HEK293T (cell line): ENCODE measurements at regions not wholly inside any gene's neighbourhood (a gene's known extent, or its start where the extent isn't known, plus 50 kb on each side); places are given as distances from the start of the nearest gene placed in this dataset.

Experiments
- CTCF ChIA-PET: fragments of 350-600 bp; formaldehyde crosslinking; extraction: SDS; loops from one replicate; lab custom pipeline; 2021; ENCODE audit warnings: antibody characterized with exemption, inconsistent platforms; lab: Yijun Ruan, JAX
- POLR2A ChIA-PET: fragments of 350-600 bp; formaldehyde crosslinking; extraction: SDS; loops from one replicate; lab custom pipeline; 2020; ENCODE audit warnings: antibody characterized with exemption, inconsistent platforms; lab: Yijun Ruan, JAX
- DNase-seq: peaks from one replicate; pipeline ENCODE4 v3.0.0; 2012; ENCODE audit warnings: mixed read lengths; ENCODE audit errors: extremely low spot score
- ARNT ChIP-seq: fragments of 450-650 bp; IDR thresholded peaks from 2 replicates; pipeline ENCODE4 v1.6.1; 2017; ENCODE audit warnings: mild to moderate bottlenecking
- BHLHE40 ChIP-seq: fragments of 450-650 bp; IDR thresholded peaks from 2 replicates; pipeline ENCODE4 v1.6.1; 2016; ENCODE audit warnings: mild to moderate bottlenecking, moderate library complexity, borderline replicate concordance
- CTBP1 ChIP-seq: fragments of 450-650 bp; IDR thresholded peaks from 2 replicates; pipeline ENCODE4 v1.6.1; 2016; ENCODE audit warnings: borderline replicate concordance
- ELF4 ChIP-seq: fragments of 450-650 bp; IDR thresholded peaks from 2 replicates; pipeline ENCODE4 v1.6.1; 2017; ENCODE audit warnings: antibody characterized with exemption
- FOXA1 ChIP-seq: fragments of 450-650 bp; IDR thresholded peaks from 2 replicates; pipeline ENCODE4 v1.6.1; 2016; ENCODE audit warnings: mild to moderate bottlenecking
- FOXK2 ChIP-seq: fragments of 450-650 bp; IDR thresholded peaks from 2 replicates; pipeline ENCODE4 v1.6.1; 2016; ENCODE audit warnings: mild to moderate bottlenecking
- FOXM1 ChIP-seq: fragments of 450-650 bp; IDR thresholded peaks from 2 replicates; pipeline ENCODE4 v1.6.1; 2017; ENCODE audit warnings: mild to moderate bottlenecking, borderline replicate concordance
- HDGF ChIP-seq: fragments of 450-650 bp; IDR thresholded peaks from 2 replicates; pipeline ENCODE4 v1.6.1; 2017; ENCODE audit warnings: antibody characterized with exemption, borderline replicate concordance
- L3MBTL2 ChIP-seq: fragments of 450-650 bp; conservative IDR thresholded peaks from 2 replicates; pipeline ENCODE4 v1.6.1; 2016; ENCODE audit warnings: mild to moderate bottlenecking
- LEF1 ChIP-seq: fragments of 450-650 bp; IDR thresholded peaks from 2 replicates; pipeline ENCODE4 v1.6.1; 2017; ENCODE audit warnings: mild to moderate bottlenecking, borderline replicate concordance
- NFRKB ChIP-seq: fragments of 450-650 bp; IDR thresholded peaks from 2 replicates; pipeline ENCODE4 v1.6.1; 2016; ENCODE audit warnings: mild to moderate bottlenecking, moderate library complexity
- PKNOX1 ChIP-seq: fragments of 450-650 bp; IDR thresholded peaks from 2 replicates; pipeline ENCODE4 v1.6.1; 2016
- SP1 ChIP-seq: fragments of 450-650 bp; IDR thresholded peaks from 2 replicates; pipeline ENCODE4 v1.6.1; 2017
- SUZ12 ChIP-seq: fragments of 450-650 bp; IDR thresholded peaks from 2 replicates; pipeline ENCODE4 v1.6.1; 2016; ENCODE audit warnings: mild to moderate bottlenecking
- TARDBP ChIP-seq: fragments of 450-650 bp; IDR thresholded peaks from 2 replicates; pipeline ENCODE4 v1.6.1; 2016
- ZNF384 ChIP-seq: fragments of 450-650 bp; IDR thresholded peaks from 2 replicates; pipeline ENCODE4 v1.6.1; 2016

GRCh38 chr6:24010133-24010532, 115.9 kb upstream of the NRSN1 start:
- POLR2A ChIA-PET: no interaction called here
- CTCF ChIA-PET: no interaction called here
- DNase-seq: no peak
- no peak for TF ChIP-seq TARDBP
- TF ChIP-seq ARNT: no peak
- no peak for TF ChIP-seq ZNF384
- no peak for TF ChIP-seq L3MBTL2
- TF ChIP-seq FOXK2: no peak
- TF ChIP-seq SUZ12: no peak
- no peak for TF ChIP-seq LEF1

GRCh38 chr6:24016286-24016685, 109.7 kb upstream of the NRSN1 start:
- CTCF ChIA-PET: no interaction called here
- POLR2A ChIA-PET: no interaction called here
- TF ChIP-seq SP1 (no peak), HDGF (no peak), CTBP1 (no peak), NFRKB (no peak), L3MBTL2 (no peak), TARDBP (no peak), ZNF384 (no peak), PKNOX1 (no peak), SUZ12 (no peak), FOXA1 (no peak), FOXM1 (no peak)
- no peak for DNase-seq

- DNase-seq: no peak
- ChIA-PET POLR2A (no interaction called here), CTCF (no interaction called here)
- TF ChIP-seq BHLHE40: no peak
Observed at GRCh38 chr6:24016857-24017256, 109.2 kb upstream of the NRSN1 start.

GRCh38 chr6:24019393-24019792, 106.6 kb upstream of the NRSN1 start:
- ChIA-PET CTCF (no interaction called here), POLR2A (no interaction called here)
- TF ChIP-seq FOXA1 (no peak), HDGF (no peak), ARNT (no peak), SUZ12 (no peak), FOXM1 (no peak), FOXK2 (no peak), NFRKB (no peak)
- no peak for DNase-seq

- CTCF ChIA-PET: no interaction called here
- POLR2A ChIA-PET: no interaction called here
- TF ChIP-seq NFRKB: no peak
- no peak for TF ChIP-seq TARDBP
- TF ChIP-seq CTBP1: no peak
- no peak for TF ChIP-seq HDGF
- no peak for TF ChIP-seq ZNF384
- no peak for TF ChIP-seq FOXM1
- TF ChIP-seq FOXK2: no peak
- DNase-seq: no peak
Observed at GRCh38 chr6:24019830-24020229, 106.2 kb upstream of the NRSN1 start.

GRCh38 chr6:24026050-24026449, 100.0 kb upstream of the NRSN1 start:
- ChIA-PET POLR2A (no interaction called here), CTCF (no interaction called here)
- TF ChIP-seq SP1 (no peak), L3MBTL2 (no peak), FOXM1 (no peak), FOXK2 (no peak), NFRKB (no peak), BHLHE40 (no peak), ELF4 (no peak), CTBP1 (no peak), ZNF384 (no peak), LEF1 (no peak)
- DNase-seq: no peak

- TF ChIP-seq PKNOX1: no peak
- TF ChIP-seq HDGF: no peak
- TF ChIP-seq FOXM1: no peak
- no peak for TF ChIP-seq SUZ12
- CTCF ChIA-PET: no interaction called here
- no peak for DNase-seq
- POLR2A ChIA-PET: no interaction called here
Observed at GRCh38 chr6:24031496-24031895, 94.5 kb upstream of the NRSN1 start.
